ENCODE measurements at regions not wholly inside any gene's neighbourhood (a gene's known extent, or its start where the extent isn't known, plus 50 kb on each side); places are given as distances from the start of the nearest gene placed in this dataset.

- Histone ChIP-seq H3K9ac (replicated peaks; ENCODE audit: extremely low read depth, insufficient read depth, low read length) (no peak overlapping the region), H3K4me1 (ENCODE audit: control insufficient read depth, extremely low read depth, insufficient read depth, low read length) (no peaks in the 10 kb centered on the region), H3K9me3 (replicated peaks; ENCODE audit: control insufficient read depth, insufficient read depth, low read length) (peaks cover 2% of the 10 kb centered on the region), H3K4me3 (replicated peaks in 1 of 3; ENCODE audit: insufficient read depth in 1 of 3, low read depth in 1 of 3, low read length in 3 of 3) (no peak overlapping the region), H3K79me2 (ENCODE audit: control insufficient read depth, insufficient read depth, low read length) (no peaks in the 10 kb centered on the region), H3K9me1 (replicated peaks; ENCODE audit: control insufficient read depth, extremely low read depth, insufficient read depth, low read length) (no peaks in the 10 kb centered on the region), H3K36me3 (ENCODE audit: control insufficient read depth in 2 of 2, extremely low read depth in 1 of 2, insufficient read depth in 2 of 2, low read length in 2 of 2) (no peaks in the 10 kb centered on the region), H4K20me1 (replicated peaks; ENCODE audit: control insufficient read depth, extremely low read depth, insufficient read depth, low read length) (no peaks in the 10 kb centered on the region), H3K27me3 (ENCODE audit: control insufficient read depth in 2 of 2, insufficient read depth in 2 of 2, low read length in 2 of 2) (no peaks in the 10 kb centered on the region), H2AFZ (ENCODE audit: low read depth, low read length) (no peak overlapping the region), H3K4me2 (ENCODE audit: insufficient read depth, low read length) (no peak overlapping the region), H3K27ac (ENCODE audit: insufficient read depth, low read depth, low read length) (no peak overlapping the region)
- CTCF ChIA-PET: no interaction called here
- no peak for DNase-seq (ENCODE audit: low read depth, low spot score)
- intact Hi-C loops (cut with micrococcal nuclease) (no loop called here), dilution Hi-C loops (cut with MboI; ENCODE audit: extremely low pct_ligation_motif_present, low sequenced_read_pairs) (no loop called here)
- TF ChIP-seq JUN (IDR thresholded peaks at IDR 0.05; ENCODE audit: borderline replicate concordance, insufficient read depth, insufficient read length, low read depth): no peak
- TF ChIP-seq FOS (IDR thresholded peaks at IDR 0.05; ENCODE audit: borderline replicate concordance, insufficient read depth, low read length): no peak
- TF ChIP-seq POLR2AphosphoS5 (IDR thresholded peaks at IDR 0.05; ENCODE audit: insufficient read depth, low read depth, low read length): no peak
- TF ChIP-seq GATA2 (IDR thresholded peaks at IDR 0.05; ENCODE audit: insufficient read depth, insufficient read length, low read depth, low read length): no peak
- TF ChIP-seq EZH2 (IDR thresholded peaks at IDR 0.05; ENCODE audit: borderline replicate concordance, low read depth, low read length, severe bottlenecking): no peak
- no peak for TF ChIP-seq MYC (IDR thresholded peaks at IDR 0.05; ENCODE audit: low read depth, low read length)
- TF ChIP-seq POLR2A (IDR thresholded peaks at IDR 0.05; ENCODE audit: low read depth, low read length): no peak
- TF ChIP-seq, protein P1, sequence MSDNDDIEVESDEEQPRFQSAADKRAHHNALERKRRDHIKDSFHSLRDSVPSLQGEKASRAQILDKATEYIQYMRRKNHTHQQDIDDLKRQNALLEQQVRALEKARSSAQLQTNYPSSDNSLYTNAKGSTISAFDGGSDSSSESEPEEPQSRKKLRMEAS (IDR thresholded peaks at IDR 0.05; ENCODE audit: insufficient read depth, insufficient read length): no peak
- no peak for TF ChIP-seq CTCF (IDR thresholded peaks at IDR 0.05; ENCODE audit: extremely low read depth in 1 of 2, insufficient read depth in 1 of 2, low read depth in 1 of 2, low read length in 2 of 2)
- no peak for FAIRE-seq
- POLR2A ChIA-PET: no interaction called here
- BruUV-seq (replicated peaks): no TSS peak
These were observed 105.5 kb upstream of the CELF4 start for GRCh38 chr18:37671119-37671518.

All from endothelial cell of umbilical vein (primary cell).